HCT116 (cell line): ENCODE measurements at regions not wholly inside any gene's neighbourhood (a gene's known extent, or its start where the extent isn't known, plus 50 kb on each side); places are given as distances from the start of the nearest gene placed in this dataset.

Experiments used
- ATAC-seq: fragments of 200-7000 bp; cut with Tn5 transposase; 2 replicates; pipeline ENCODE4 v1.9.1; 2020; ENCODE audit warnings: mild to moderate bottlenecking, moderate library complexity
- BruUV-seq: library from RNA; stranded (reverse); fragments of 400-500 nt; replicated peaks from 2 replicates; lab custom pipeline; 2021; lab: Mats Ljungman, UMichigan
- CTCF ChIA-PET: fragments of 300-600 bp; sonication (Branson Sonifier 250); formaldehyde crosslinking; loops from one replicate; lab custom pipeline; 2021; ENCODE audit warnings: antibody characterized with exemption; lab: Charles Lee
- POLR2A ChIA-PET: fragments of 300-600, 350-600 bp; sonication (Branson Sonifier 250); formaldehyde crosslinking; loops from one replicate; lab custom pipeline; 2021; ENCODE audit warnings: antibody characterized with exemption; lab: Charles Lee
- RAD21 ChIA-PET, 2 experiments: fragments of 300-600 bp; sonication (Branson Sonifier 250); formaldehyde crosslinking; loops; one replicate each; lab custom pipeline; 2023; ENCODE audit warnings: low total read pairs in 2 of 2; ENCODE audit not compliant: uncharacterized antibody in 2 of 2, unreplicated experiment in 2 of 2, low non-redundant PET in 1 of 2; lab: Charles Lee
- DNase-seq: peaks from one replicate; pipeline ENCODE4 v3.0.0-alpha.2; 2010; ENCODE audit warnings: low read depth, low spot score
- H2AFZ ChIP-seq: fragments of 200-600 bp; shearing (Covaris generic), sonication (generic); 2 replicates; pipeline ENCODE4 v1.6.1; 2017; ENCODE audit warnings: low read depth, mixed run types, mixed read lengths, antibody characterized with exemption, low read length; ENCODE audit not compliant: poor library complexity, severe bottlenecking
- H3K27ac ChIP-seq: 2 replicates; pipeline ENCODE4 v1.5.1; 2012; ENCODE audit warnings: low read depth, low read length
- H3K27me3 ChIP-seq: fragments of 200-600 bp; sonication (generic); 2 replicates; pipeline ENCODE4 v1.6.1; 2016; ENCODE audit warnings: mixed run types, low read length, mixed read lengths; ENCODE audit not compliant: insufficient read depth
- H3K36me3 ChIP-seq, 2 experiments: fragments of 200-500 bp in 1 of 2; fragments of 200-600 bp in 1 of 2; sonication (Bioruptor generic) in 1 of 2; sonication (generic) in 1 of 2; 2 replicates each; pipeline versions ENCODE4 v1.5.1 to v1.6.1; 2014 to 2016; ENCODE audit warnings: low read length in 2 of 2, inconsistent platforms in 1 of 2, mixed read lengths in 1 of 2, mixed run types in 1 of 2; ENCODE audit not compliant: insufficient read depth in 2 of 2, control insufficient read depth in 1 of 2
- H3K4me1 ChIP-seq, 2 experiments: fragments of 200-600 bp in 1 of 2; sonication (generic) in 1 of 2; 2 replicates each; pipeline versions ENCODE4 v1.5.1 to v1.6.1; 2012 to 2017; ENCODE audit warnings: low read length in 2 of 2, inconsistent platforms in 1 of 2, mild to moderate bottlenecking in 1 of 2, mixed read lengths in 1 of 2, mixed run types in 1 of 2, moderate library complexity in 1 of 2; ENCODE audit not compliant: insufficient read depth in 2 of 2, control insufficient read depth in 1 of 2
- H3K4me2 ChIP-seq: fragments of 200-600 bp; sonication (generic); 2 replicates; pipeline ENCODE4 v1.6.1; 2017; ENCODE audit warnings: mixed run types, low read length, mixed read lengths
- H3K4me3 ChIP-seq, 2 experiments: fragments of 200-600 bp in 1 of 2; sonication (generic) in 1 of 2; replicated peaks in 1 of 2; 2 replicates each; pipeline ENCODE4 v1.5.1; 2011 to 2016; ENCODE audit warnings: low read length in 2 of 2, control low read depth in 1 of 2, low read depth in 1 of 2, mild to moderate bottlenecking in 1 of 2, mixed read lengths in 1 of 2, mixed run types in 1 of 2
- H3K79me2 ChIP-seq: fragments of 200-600 bp; sonication (generic); 2 replicates; pipeline ENCODE4 v1.6.1; 2017; ENCODE audit warnings: mild to moderate bottlenecking, mixed run types, low read length, moderate library complexity, mixed read lengths; ENCODE audit not compliant: insufficient read depth
- H3K9ac ChIP-seq: fragments of 200-600 bp; sonication (generic); 2 replicates; pipeline ENCODE4 v1.6.1; 2016; ENCODE audit warnings: low read length, mixed read lengths
- H3K9me2 ChIP-seq: fragments of 200-600 bp; sonication (generic), shearing (Covaris generic); 2 replicates; pipeline ENCODE4 v1.6.1; 2017; ENCODE audit warnings: mixed run types, mild to moderate bottlenecking, moderate library complexity; ENCODE audit not compliant: insufficient read depth
- H3K9me3 ChIP-seq, 2 experiments: fragments of 200-500 bp in 1 of 2; fragments of 200-600 bp in 1 of 2; sonication (Bioruptor generic) in 1 of 2; sonication (generic) in 1 of 2; 2 replicates each; pipeline ENCODE4 v1.6.1; 2014 to 2017; ENCODE audit warnings: low read length in 2 of 2, mixed read lengths in 2 of 2, inconsistent platforms in 1 of 2, low read depth in 1 of 2, mild to moderate bottlenecking in 1 of 2, mixed run types in 1 of 2, moderate library complexity in 1 of 2; ENCODE audit not compliant: control insufficient read depth in 1 of 2, insufficient read depth in 1 of 2
- H4K20me1 ChIP-seq: fragments of 200-600 bp; sonication (generic), shearing (Covaris generic); 2 replicates; pipeline ENCODE4 v1.6.1; 2017; ENCODE audit warnings: mixed run types, mild to moderate bottlenecking, moderate library complexity; ENCODE audit not compliant: insufficient read depth
- ATF3 ChIP-seq: IDR thresholded peaks from 2 replicates; pipeline ENCODE4 v1.6.1; 2012
- CBX3 ChIP-seq: IDR thresholded peaks from 2 replicates; pipeline ENCODE4 v1.6.1; 2012; ENCODE audit warnings: low read depth
- CEBPB ChIP-seq: IDR thresholded peaks from 2 replicates; pipeline ENCODE4 v1.6.1; 2012; ENCODE audit warnings: low read depth
- CTCF ChIP-seq, 3 experiments: fragments of 200-600 bp in 1 of 3; sonication (generic) in 1 of 3; IDR thresholded peaks in 2 of 3; conservative IDR thresholded peaks in 1 of 3; 2 replicates each; pipeline ENCODE4 v1.5.1; 2012 to 2017; ENCODE audit warnings: low read depth in 2 of 3, low read length in 2 of 3, antibody characterized with exemption in 1 of 3, borderline replicate concordance in 1 of 3, control low read depth in 1 of 3, mild to moderate bottlenecking in 1 of 3, mixed read lengths in 1 of 3, mixed run types in 1 of 3, moderate library complexity in 1 of 3; ENCODE audit not compliant: insufficient read depth in 1 of 3
- ELF1 ChIP-seq: IDR thresholded peaks from 2 replicates; pipeline ENCODE4 v1.6.1; 2012; ENCODE audit warnings: low read depth, borderline replicate concordance
- EZH2 ChIP-seq: fragments of 200-600 bp; sonication (generic); IDR thresholded peaks from 2 replicates; pipeline ENCODE4 v1.6.1; 2017; ENCODE audit warnings: antibody characterized with exemption, mixed run types
- MAX ChIP-seq: IDR thresholded peaks from 2 replicates; pipeline ENCODE4 v1.6.1; 2012
- POLR2A ChIP-seq: IDR thresholded peaks from 2 replicates; pipeline ENCODE4 v1.7.0; 2011; ENCODE audit warnings: borderline replicate concordance; ENCODE audit not compliant: insufficient read depth, insufficient read length; ENCODE audit errors: extremely low read depth
- POLR2AphosphoS5 ChIP-seq: IDR thresholded peaks from 2 replicates; pipeline ENCODE4 v1.6.1; 2011; ENCODE audit warnings: mild to moderate bottlenecking, low read depth, low read length, moderate library complexity
- RAD21 ChIP-seq: IDR thresholded peaks from 2 replicates; pipeline ENCODE4 v1.6.1; 2012; ENCODE audit warnings: low read depth, mild to moderate bottlenecking
- SIN3A ChIP-seq: IDR thresholded peaks from 2 replicates; pipeline ENCODE4 v1.6.1; 2012; ENCODE audit warnings: low read depth
- SP1 ChIP-seq: IDR thresholded peaks from 2 replicates; pipeline ENCODE4 v1.6.1; 2012; ENCODE audit warnings: low read depth
- SRF ChIP-seq: IDR thresholded peaks from 2 replicates; pipeline ENCODE4 v1.6.1; 2012; ENCODE audit warnings: low read depth
- TCF7L2 ChIP-seq: IDR thresholded peaks from 2 replicates; pipeline ENCODE4 v1.7.0; 2011; ENCODE audit warnings: borderline replicate concordance, inconsistent platforms; ENCODE audit not compliant: insufficient read depth, insufficient read length; ENCODE audit errors: extremely low read depth
- ZBTB33 ChIP-seq: IDR thresholded peaks from 2 replicates; pipeline ENCODE4 v1.6.1; 2011; ENCODE audit warnings: mild to moderate bottlenecking, low read length, moderate library complexity; ENCODE audit not compliant: insufficient replicate concordance; ENCODE audit errors: extremely low read depth
- ZFX ChIP-seq: fragments of 450-650 bp; IDR thresholded peaks from 2 replicates; pipeline ENCODE4 v1.6.1; 2017
- intact Hi-C: fragments of 100-400 bp; cut with micrococcal nuclease; formaldehyde crosslinking; loops from 2 replicates; pipeline ENCODE4 v1.10.0; 2022
- TF ChIP-seq, protein P1 (sequence below): IDR thresholded peaks from 2 replicates; pipeline ENCODE4 v1.6.1; 2012; ENCODE audit warnings: low read depth

- CTCF ChIA-PET: no interaction called here
- TF ChIP-seq, protein P1, sequence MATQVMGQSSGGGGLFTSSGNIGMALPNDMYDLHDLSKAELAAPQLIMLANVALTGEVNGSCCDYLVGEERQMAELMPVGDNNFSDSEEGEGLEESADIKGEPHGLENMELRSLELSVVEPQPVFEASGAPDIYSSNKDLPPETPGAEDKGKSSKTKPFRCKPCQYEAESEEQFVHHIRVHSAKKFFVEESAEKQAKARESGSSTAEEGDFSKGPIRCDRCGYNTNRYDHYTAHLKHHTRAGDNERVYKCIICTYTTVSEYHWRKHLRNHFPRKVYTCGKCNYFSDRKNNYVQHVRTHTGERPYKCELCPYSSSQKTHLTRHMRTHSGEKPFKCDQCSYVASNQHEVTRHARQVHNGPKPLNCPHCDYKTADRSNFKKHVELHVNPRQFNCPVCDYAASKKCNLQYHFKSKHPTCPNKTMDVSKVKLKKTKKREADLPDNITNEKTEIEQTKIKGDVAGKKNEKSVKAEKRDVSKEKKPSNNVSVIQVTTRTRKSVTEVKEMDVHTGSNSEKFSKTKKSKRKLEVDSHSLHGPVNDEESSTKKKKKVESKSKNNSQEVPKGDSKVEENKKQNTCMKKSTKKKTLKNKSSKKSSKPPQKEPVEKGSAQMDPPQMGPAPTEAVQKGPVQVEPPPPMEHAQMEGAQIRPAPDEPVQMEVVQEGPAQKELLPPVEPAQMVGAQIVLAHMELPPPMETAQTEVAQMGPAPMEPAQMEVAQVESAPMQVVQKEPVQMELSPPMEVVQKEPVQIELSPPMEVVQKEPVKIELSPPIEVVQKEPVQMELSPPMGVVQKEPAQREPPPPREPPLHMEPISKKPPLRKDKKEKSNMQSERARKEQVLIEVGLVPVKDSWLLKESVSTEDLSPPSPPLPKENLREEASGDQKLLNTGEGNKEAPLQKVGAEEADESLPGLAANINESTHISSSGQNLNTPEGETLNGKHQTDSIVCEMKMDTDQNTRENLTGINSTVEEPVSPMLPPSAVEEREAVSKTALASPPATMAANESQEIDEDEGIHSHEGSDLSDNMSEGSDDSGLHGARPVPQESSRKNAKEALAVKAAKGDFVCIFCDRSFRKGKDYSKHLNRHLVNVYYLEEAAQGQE: no peak
- TF ChIP-seq ELF1 (0 out of 2 replicates have a peak, but pooled peaks have one; percentile 10), SRF (no peak), ATF3 (no peak), ZFX (no peak), MAX (no peak), SIN3A (no peak), POLR2A (no peak), CEBPB (0 out of 2 replicates have a peak, but pooled peaks have one; percentile 10), CBX3 (0 out of 2 replicates have a peak, but pooled peaks have one; percentile 15), SP1 (no peak), ZBTB33 (no peak), CTCF (IDR thresholded peaks at IDR 0.05 in 2 of 3, conservative IDR thresholded peaks at IDR 0.05 in 1 of 3; ENCODE audit: borderline replicate concordance in 1 of 3, insufficient read depth in 1 of 3, low read depth in 2 of 3, low read length in 2 of 3) (no peak), TCF7L2 (no peak), POLR2AphosphoS5 (no peak), RAD21 (no peak), EZH2 (no peak)
- TF ChIP-seq, all 23 proteins: peak for 3
- peaks cover 0 to 11% of the 10 kb centered on the region in 2 experiments; a peak in 2 of 4 replicates for H3K4me1 ChIP-seq
- no peaks in the 10 kb centered on the region for H3K79me2 ChIP-seq
- intact Hi-C loops: no loop called here
- BruUV-seq: no TSS peak
- H3K4me2 ChIP-seq: peak overlapping the region; percentile 15
- no peaks in the 10 kb centered on the region for H4K20me1 ChIP-seq
- no peaks in the 10 kb centered on the region for H3K36me3 ChIP-seq
- no peaks in the 10 kb centered on the region for H3K9me2 ChIP-seq
- no peak overlapping the region for H3K4me3 ChIP-seq
- POLR2A ChIA-PET: no interaction called here
- DNase-seq: no peak
- peak overlapping the region; percentile 2 for H2AFZ ChIP-seq
- no peak overlapping the region for H3K27ac ChIP-seq
- no peaks in the 10 kb centered on the region for H3K27me3 ChIP-seq
- no peaks in the 10 kb centered on the region for H3K9me3 ChIP-seq
- H3K9ac ChIP-seq: no peak overlapping the region
- RAD21 ChIA-PET: no interaction called here
- ATAC-seq: no peak
Measured at GRCh38 chr4:106530024-106530361, 161.4 kb upstream of the GIMD1 start.
